Stimulated activated effector memory CD8-positive, alpha-beta T cell treated with anti-CD3 and anti-CD28 coated beads, Interleukin-12 subunit alpha, Interleukin-12 subunit beta, amount 100 ng/mL, for 72 hours (primary cell): ENCODE measurements at regions not wholly inside any gene's neighbourhood (a gene's known extent, or its start where the extent isn't known, plus 50 kb on each side); places are given as distances from the start of the nearest gene placed in this dataset.

Experiments used
- ATAC-seq: fragments of 150-1000 bp; cut with Tn5 transposase; 2 replicates; pipeline ENCODE4 v1.10.0; 2021
- DNase-seq, 2 donors: peaks; one replicate each; pipeline ENCODE4 v3.0.0; 2021 to 2022; ENCODE audit warnings: low spot score in 2 of 2
- H3K27ac Mint-ChIP-seq: one replicate; pipeline ENCODE4 v1.8.0; 2022; ENCODE audit warnings: mild to moderate bottlenecking, mixed read lengths
- H3K36me3 Mint-ChIP-seq: one replicate; pipeline ENCODE4 v1.8.0; 2022; ENCODE audit warnings: mild to moderate bottlenecking, mixed read lengths
- H3K4me1 Mint-ChIP-seq: one replicate; pipeline ENCODE4 v1.8.0; 2022; ENCODE audit warnings: mixed read lengths
- H3K4me3 Mint-ChIP-seq: one replicate; pipeline ENCODE4 v1.8.0; 2022; ENCODE audit warnings: mild to moderate bottlenecking, mixed read lengths
- H3K9me3 Mint-ChIP-seq: one replicate; pipeline ENCODE4 v1.8.0; 2022; ENCODE audit warnings: mixed read lengths

DNA sequence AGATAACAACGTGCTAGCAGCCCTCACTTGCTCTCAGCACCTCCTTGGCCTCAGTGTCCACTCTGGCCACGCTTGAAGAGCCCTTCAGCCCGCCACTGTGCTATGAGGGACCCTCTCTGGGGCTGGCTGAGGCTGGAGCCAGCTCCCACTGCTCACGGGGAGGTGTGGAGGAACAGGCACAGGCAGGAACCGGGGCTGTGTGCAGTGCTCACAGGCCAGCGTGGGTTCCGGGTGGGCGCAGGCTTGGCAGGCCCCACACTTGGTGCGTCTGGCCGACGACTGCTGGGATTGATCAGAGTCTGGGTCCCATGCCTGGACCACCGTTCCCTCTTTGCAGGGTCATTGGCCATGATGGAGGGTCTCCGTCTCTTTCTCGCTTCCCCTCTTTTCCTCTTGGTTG, 194.3 kb upstream of the GRAMD2B start:
- no peak for ATAC-seq

DNA sequence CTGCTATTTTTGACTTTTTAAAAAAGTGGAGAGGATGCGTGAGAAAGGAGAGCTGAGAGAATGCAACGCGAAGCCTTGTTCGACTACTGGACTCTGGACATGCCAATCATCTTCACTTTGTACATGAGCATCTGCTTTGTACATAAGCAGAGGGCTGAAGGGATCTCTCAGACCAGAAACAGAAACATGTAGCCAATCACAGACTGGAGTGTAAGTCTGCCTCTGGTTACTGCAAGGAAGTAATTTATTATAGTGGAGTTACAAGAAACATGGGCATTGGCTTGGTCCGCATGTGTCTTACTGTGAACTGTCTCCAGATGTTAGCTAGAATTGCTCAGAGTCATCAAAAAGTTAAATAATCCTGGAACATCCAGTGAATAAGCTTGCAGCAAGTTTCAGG, 190.0 kb upstream of the GRAMD2B start:
- no peaks in the 10 kb centered on the region for H3K36me3 Mint-ChIP-seq
- peaks cover 5% of the 10 kb centered on the region for H3K9me3 Mint-ChIP-seq
- H3K4me3 Mint-ChIP-seq = no peak overlapping the region
- DNase-seq (no peak), ATAC-seq (no peak)
- no peaks in the 10 kb centered on the region for H3K4me1 Mint-ChIP-seq
- H3K27ac Mint-ChIP-seq = no peak overlapping the region

More for the DNA sequence above, 194.3 kb upstream of the GRAMD2B start:
- DNase-seq = no peak
- no peak overlapping the region for H3K4me3 Mint-ChIP-seq
- H3K27ac Mint-ChIP-seq = no peak overlapping the region
- no peaks in the 10 kb centered on the region for H3K4me1 Mint-ChIP-seq
- H3K36me3 Mint-ChIP-seq = no peaks in the 10 kb centered on the region
- peaks cover 11% of the 10 kb centered on the region for H3K9me3 Mint-ChIP-seq

DNA sequence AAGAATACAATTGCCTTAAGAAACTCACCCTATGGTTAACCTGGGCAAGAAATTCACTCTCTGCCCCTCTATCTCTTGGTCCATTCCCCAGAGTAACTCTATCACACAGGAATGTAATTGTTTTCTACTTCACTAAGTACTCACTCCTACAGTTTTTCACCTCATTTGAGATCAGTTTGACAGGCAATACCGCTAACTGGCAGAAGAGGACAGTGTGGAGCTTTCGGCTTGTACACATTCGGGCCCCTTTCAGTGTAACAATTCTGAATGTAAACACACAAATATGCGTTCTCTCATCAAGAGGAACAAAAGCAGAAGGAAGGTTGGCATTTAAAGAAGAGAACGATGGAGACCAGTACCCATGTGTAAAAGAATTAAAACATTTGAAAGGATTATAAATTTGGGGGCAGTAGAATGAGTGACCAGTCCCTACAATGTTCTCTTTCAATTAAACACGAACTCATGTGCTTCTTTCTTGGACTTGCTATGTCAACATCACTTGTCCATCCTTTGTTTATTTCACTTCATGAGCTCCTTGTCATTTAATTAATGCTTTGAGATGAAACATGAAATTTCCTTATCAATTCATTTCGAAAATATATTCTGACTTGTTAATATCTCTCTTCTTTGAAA, 188.5 kb upstream of the GRAMD2B start:
- Mint-ChIP-seq H3K36me3 (no peaks in the 10 kb centered on the region), H3K9me3 (peaks cover 2% of the 10 kb centered on the region), H3K4me3 (no peak overlapping the region), H3K4me1 (no peaks in the 10 kb centered on the region), H3K27ac (no peak overlapping the region)
- ATAC-seq (no peak), DNase-seq (no peak)

DNA sequence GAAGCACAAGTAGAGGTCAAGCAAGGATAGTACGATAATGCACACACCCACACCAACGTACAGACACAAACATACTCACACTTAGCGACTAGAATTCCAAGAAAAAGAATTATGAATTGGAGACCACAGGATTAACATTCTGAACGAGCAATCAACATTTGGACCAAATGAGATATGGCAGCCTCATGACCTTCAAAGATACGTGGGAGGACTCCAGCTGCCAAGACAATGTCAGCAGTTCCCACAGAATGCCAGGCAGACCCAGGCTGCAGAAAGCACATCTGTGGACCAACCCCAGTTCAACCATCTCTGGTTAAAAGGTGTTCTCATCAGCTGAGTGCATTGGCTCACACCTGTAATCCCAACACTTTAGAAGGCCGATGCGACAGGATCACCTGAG, 187.6 kb upstream of the GRAMD2B start:
- Mint-ChIP-seq H3K4me3 (no peak overlapping the region), H3K4me1 (no peaks in the 10 kb centered on the region), H3K27ac (no peak overlapping the region), H3K36me3 (no peaks in the 10 kb centered on the region), H3K9me3 (peaks cover 2% of the 10 kb centered on the region)
- ATAC-seq (no peak), DNase-seq (no peak)

DNA sequence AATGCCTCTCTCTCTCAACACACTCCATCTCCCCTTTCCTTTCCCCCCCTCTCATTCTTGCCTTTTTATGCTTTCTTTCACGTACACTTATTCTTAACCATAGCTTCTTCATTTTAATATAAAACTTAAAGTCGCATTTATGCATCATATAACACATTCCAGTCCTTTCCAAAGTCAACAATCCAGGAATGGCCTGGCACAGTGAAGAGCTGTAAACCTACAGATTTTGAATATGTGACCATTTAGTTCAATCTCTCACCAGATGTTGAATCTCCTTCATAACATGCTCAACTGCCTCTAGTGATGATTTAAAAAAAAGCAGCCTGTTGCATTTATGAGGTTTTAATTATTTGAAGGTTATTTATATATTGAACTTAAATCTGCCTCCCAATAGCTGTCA, 186.2 kb upstream of the GRAMD2B start:
- no peak overlapping the region for H3K27ac Mint-ChIP-seq
- H3K4me3 Mint-ChIP-seq = no peak overlapping the region
- no peak for ATAC-seq
- no peaks in the 10 kb centered on the region for H3K4me1 Mint-ChIP-seq
- H3K9me3 Mint-ChIP-seq = peaks cover 2% of the 10 kb centered on the region
- H3K36me3 Mint-ChIP-seq = no peaks in the 10 kb centered on the region
- no peak for DNase-seq

DNA sequence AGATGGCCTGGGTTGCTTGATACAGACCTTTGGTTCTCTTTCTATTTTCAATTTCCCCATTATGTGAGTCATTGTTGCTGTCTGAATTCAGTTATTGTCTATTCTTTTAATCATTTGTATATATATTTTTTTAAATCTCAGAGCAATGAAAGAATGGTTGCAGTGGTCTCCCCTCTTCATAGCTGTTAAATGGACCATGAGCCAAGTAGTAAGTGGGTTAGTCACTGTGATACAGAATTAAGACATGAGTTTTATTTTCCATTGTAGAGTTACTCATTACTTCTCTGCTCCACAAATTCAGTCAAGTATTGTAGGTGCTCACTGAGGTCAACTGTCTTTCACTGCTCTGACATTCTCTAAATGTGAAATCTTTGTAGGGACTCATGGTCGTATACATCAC, 174.6 kb upstream of the GRAMD2B start:
- Mint-ChIP-seq H3K36me3 (no peaks in the 10 kb centered on the region), H3K4me1 (no peaks in the 10 kb centered on the region), H3K27ac (no peak overlapping the region), H3K9me3 (no peaks in the 10 kb centered on the region), H3K4me3 (no peak overlapping the region)
- DNase-seq (no peak), ATAC-seq (no peak)

DNA sequence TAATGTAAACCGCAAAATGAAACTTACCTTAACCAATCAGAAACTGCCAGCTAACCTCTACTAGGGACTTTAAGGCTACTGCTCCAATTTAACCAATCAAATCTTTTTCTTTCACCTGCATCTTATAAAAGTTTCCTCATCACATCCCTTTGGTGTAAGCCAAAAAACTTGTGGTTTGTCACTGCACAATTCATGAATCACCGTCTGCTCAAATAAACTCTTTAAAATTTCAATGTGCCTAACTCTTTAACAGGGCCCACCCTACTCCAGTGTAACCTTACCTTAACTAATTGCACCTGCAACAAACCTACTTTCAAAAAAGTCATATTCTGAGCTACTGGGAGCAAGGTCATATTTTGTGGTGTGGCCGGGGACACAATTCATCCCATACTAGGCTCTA, 172.2 kb upstream of the GRAMD2B start:
- Mint-ChIP-seq H3K36me3 (no peaks in the 10 kb centered on the region), H3K4me1 (no peaks in the 10 kb centered on the region), H3K4me3 (no peak overlapping the region), H3K27ac (no peak overlapping the region), H3K9me3 (peaks cover 3% of the 10 kb centered on the region)
- no peak for DNase-seq
- no peak for ATAC-seq

DNA sequence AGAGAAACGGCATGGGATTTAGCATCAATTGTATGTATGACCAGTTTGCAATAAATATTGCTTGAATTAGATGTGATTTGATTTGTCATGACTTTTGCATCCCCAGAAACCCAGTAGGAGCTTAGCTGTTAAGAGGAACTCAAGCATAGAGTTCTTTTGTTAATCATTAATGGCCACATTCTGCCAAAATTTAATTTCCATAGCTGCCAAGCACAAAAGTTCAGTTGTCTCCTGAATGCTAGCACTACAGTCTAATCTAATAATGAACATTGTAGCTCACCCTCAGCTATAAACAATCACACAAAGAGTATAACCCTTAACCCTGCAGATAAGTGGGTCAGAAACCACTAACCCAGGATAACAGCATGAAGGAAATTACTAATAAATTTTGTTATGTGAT, 169.8 kb upstream of the GRAMD2B start:
- Mint-ChIP-seq H3K36me3 (no peaks in the 10 kb centered on the region), H3K4me1 (no peaks in the 10 kb centered on the region), H3K27ac (no peak overlapping the region), H3K9me3 (peaks cover 13% of the 10 kb centered on the region), H3K4me3 (no peak overlapping the region)
- ATAC-seq (no peak), DNase-seq (no peak)

DNA sequence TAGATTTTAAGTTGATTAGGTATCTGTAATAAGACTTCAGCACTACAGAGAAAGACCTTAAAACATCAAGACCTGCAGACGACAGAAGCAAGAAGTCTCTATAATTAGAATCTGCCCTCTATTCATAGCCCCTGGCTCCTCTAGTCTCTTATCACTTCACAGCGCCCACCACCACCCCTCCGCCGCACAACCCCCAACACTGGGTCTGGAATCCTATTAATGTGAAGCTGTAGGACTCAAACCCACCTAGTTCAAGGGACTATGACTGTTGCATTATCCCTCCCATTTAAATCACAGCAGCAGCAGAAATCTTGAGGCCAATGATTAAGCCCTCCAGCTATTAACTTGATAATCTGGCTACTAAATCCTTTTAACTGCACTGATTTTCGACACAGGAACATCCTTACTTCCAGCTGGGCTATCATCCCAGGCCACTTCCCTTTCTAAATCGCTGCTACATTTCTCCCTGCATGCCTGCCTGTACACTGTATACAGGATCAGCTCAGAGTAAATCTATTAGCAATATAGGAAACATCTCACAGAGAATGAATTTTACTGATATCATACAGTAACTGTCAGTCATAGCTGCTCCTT, 159.5 kb upstream of the GRAMD2B start:
- no peak for ATAC-seq
- Mint-ChIP-seq H3K4me3 (no peak overlapping the region), H3K9me3 (peaks cover 5% of the 10 kb centered on the region), H3K36me3 (no peaks in the 10 kb centered on the region), H3K4me1 (no peaks in the 10 kb centered on the region), H3K27ac (no peak overlapping the region)
- no peak for DNase-seq

DNA sequence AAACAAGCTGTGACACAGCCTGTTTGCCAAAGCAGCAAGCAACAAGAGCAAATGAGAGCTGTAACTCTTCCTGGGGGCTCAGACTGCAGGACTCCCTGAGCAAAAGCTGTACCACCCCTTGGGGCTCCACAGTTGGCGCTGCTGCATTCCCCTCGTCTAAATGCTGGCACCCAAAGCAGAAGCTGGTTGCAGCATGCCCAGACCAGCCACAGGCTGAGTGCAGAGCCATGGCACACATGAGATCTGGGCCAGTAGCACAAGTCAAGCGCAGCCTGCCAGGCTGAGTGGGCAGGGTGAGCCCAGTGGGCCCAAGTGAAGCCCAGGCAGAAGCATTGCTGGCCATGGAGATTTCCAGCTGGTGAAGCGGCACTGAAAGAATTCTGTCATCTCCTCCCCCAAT, 157.3 kb upstream of the GRAMD2B start:
- DNase-seq = no peak
- H3K4me1 Mint-ChIP-seq = no peaks in the 10 kb centered on the region
- no peak overlapping the region for H3K4me3 Mint-ChIP-seq
- H3K36me3 Mint-ChIP-seq = no peaks in the 10 kb centered on the region
- H3K27ac Mint-ChIP-seq = no peak overlapping the region
- H3K9me3 Mint-ChIP-seq = no peaks in the 10 kb centered on the region
- ATAC-seq = no peak

DNA sequence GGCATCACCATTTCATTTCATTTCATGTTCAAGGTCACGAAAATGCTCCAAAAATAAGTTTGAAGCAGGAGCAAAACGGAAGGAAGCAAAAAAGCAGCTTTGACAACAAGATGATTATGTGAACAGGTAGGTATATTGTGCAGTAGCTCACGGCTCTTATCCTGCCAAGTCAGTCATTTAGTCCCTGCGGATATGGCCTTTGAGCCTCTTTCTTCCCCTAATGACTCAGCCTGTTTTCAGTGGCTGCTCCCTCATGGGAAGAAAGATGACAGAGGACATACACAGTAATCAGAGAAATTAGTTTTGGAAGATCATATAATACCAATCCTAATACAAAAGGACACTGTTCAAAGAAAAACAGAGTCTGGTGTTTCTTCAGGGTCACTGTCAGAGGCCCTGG, 155.8 kb upstream of the GRAMD2B start:
- Mint-ChIP-seq H3K4me1 (no peaks in the 10 kb centered on the region), H3K27ac (no peak overlapping the region), H3K4me3 (no peak overlapping the region), H3K36me3 (no peaks in the 10 kb centered on the region), H3K9me3 (no peaks in the 10 kb centered on the region)
- DNase-seq (no peak), ATAC-seq (no peak)

DNA sequence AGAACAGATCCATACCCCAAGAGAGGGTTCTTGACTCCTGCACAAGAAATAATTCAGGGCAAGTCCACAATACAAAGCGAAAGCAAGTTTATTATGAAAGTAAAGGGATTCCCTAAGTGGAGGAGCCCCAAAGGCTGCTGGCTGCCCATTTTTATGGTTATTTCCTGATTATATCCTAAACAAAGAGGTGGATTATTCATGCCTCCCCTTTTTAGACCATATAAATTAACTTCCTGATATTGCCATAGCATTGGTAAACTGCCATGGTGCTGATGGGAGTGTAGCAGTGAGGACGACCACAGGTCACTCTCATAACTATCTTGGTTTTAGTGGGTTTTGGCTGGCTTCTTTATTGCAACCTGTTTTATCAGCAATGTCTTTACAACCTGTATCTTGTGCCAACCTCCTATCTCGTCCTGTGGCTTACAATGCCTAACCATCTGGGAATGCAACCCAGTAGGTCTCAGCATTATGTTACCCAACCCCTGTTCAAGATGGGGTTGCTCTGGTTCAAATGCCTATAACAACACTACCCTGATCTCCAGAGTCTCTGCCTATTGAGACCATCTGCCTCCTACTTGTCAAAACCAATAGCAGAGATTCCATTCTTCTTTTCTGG, 154.4 kb upstream of the GRAMD2B start:
- Mint-ChIP-seq H3K36me3 (no peaks in the 10 kb centered on the region), H3K9me3 (no peaks in the 10 kb centered on the region), H3K4me1 (no peaks in the 10 kb centered on the region), H3K27ac (no peak overlapping the region), H3K4me3 (no peak overlapping the region)
- ATAC-seq (no peak), DNase-seq (no peak)

DNA sequence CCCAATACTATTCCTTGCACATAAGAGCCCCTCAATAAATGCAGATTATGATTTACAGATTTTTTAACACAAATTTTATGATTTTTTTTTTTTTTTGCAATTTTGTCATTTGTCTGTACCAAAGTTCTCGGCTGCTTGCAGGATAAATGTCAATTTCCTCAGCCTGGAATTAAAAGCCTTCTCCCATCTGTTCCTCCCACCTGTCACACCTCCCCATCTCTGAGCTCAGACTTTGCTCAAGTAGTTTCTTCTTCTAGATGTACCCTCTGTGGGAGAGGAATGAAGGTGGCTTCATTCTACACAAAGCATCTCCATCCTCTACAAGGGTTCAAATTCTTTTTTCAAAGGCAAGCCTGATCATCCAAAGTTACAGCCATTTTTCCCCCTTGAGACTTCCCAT, 153.7 kb upstream of the GRAMD2B start:
- no peak for DNase-seq
- Mint-ChIP-seq H3K27ac (no peak overlapping the region), H3K4me3 (no peak overlapping the region), H3K36me3 (no peaks in the 10 kb centered on the region), H3K9me3 (no peaks in the 10 kb centered on the region), H3K4me1 (no peaks in the 10 kb centered on the region)
- no peak for ATAC-seq

DNA sequence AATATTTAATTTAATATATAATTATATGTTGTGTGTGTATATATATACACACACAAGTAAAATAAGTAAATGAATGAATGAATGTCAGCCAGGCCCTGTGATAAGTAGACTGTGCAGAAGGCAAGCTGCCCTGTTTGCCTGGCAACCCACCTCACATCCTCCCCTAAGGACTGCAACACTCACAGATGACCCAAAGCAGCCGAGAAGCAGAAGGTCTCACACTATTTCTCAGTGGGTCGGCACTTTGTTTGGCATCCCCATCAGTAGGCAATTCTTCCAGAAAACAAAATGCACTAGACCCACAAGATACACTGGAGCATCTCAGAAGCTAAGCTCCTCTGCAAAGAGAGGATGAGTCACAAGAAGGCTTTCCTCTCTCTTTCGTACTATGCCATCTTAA, 152.1 kb upstream of the GRAMD2B start:
- Mint-ChIP-seq H3K36me3 (no peaks in the 10 kb centered on the region), H3K4me1 (no peaks in the 10 kb centered on the region), H3K27ac (no peak overlapping the region), H3K4me3 (no peak overlapping the region), H3K9me3 (no peaks in the 10 kb centered on the region)
- DNase-seq (no peak), ATAC-seq (no peak)

DNA sequence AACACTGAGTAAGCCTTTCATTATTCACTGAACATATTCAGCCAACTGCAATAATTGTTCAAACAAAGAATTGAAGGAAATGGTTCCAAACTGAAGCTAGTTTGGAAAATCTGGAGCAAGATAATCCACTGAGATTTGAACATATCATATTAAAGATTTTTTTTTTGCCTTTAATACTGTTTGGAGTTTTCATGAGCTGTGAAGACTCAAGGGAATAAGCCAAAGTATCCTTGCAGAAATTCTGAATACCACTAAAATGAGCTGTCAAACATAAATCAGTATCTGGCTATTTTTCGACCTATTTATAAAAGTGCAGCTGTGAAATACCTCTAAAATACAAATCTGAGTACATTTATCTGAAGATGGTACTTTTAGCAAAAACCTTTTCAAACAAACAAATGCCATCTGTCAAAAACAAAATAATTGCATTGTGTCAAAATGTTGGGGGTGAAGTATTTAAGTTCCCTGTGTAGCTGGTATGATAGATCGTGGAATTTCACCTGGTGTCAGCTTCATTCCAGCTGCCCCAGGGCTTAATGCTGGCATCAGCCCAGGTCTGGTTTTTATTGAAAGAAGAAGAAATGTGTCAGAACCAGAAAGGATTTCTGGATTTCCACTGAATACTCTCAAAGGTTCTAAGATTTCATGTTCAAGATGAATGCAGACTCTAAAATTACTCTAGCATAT, 149.0 kb upstream of the GRAMD2B start:
- H3K4me1 Mint-ChIP-seq = no peaks in the 10 kb centered on the region
- H3K27ac Mint-ChIP-seq = no peak overlapping the region
- no peaks in the 10 kb centered on the region for H3K9me3 Mint-ChIP-seq
- H3K4me3 Mint-ChIP-seq = no peak overlapping the region
- no peaks in the 10 kb centered on the region for H3K36me3 Mint-ChIP-seq
- DNase-seq (no peak), ATAC-seq (no peak)

DNA sequence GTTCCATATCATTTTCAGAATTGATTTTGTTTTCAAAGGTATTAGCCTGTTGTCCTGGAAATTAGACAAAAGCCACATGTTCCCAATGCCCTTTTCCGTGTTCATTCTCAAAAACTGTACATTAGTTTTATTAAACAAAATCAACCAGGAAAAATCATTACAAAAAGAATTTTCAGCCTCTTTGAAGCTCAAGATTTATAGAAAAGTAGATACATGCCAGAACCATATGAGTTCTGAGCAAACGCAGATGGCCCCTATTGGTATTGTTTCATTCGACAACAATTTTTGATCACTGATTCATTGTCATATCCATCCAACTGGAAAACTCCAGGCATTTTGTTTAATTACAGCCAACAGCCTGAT, 148.5 kb upstream of the GRAMD2B start:
- no peaks in the 10 kb centered on the region for H3K4me1 Mint-ChIP-seq
- ATAC-seq (no peak), DNase-seq (no peak)
- no peak overlapping the region for H3K27ac Mint-ChIP-seq
- no peaks in the 10 kb centered on the region for H3K9me3 Mint-ChIP-seq
- no peaks in the 10 kb centered on the region for H3K36me3 Mint-ChIP-seq
- H3K4me3 Mint-ChIP-seq = no peak overlapping the region
